Stimulated activated CD4-positive, alpha-beta T cell treated with anti-CD3 and anti-CD28 coated beads, Interleukin-15, amount 100 ng/mL, for 48 hours (primary cell): ENCODE measurements at regions not wholly inside any gene's neighbourhood (a gene's known extent, or its start where the extent isn't known, plus 50 kb on each side); places are given as distances from the start of the nearest gene placed in this dataset.
"Not testable (repeated sequence)": the region's sequence is repeated elsewhere in the genome, so short reads cannot be mapped to it uniquely, and the experiment has no call there.

Source experiments
- DNase-seq, 2 donors: peaks; one replicate each; pipeline ENCODE4 v3.0.0-alpha.2; 2020; ENCODE audit warnings: low read depth in 2 of 2

DNA sequence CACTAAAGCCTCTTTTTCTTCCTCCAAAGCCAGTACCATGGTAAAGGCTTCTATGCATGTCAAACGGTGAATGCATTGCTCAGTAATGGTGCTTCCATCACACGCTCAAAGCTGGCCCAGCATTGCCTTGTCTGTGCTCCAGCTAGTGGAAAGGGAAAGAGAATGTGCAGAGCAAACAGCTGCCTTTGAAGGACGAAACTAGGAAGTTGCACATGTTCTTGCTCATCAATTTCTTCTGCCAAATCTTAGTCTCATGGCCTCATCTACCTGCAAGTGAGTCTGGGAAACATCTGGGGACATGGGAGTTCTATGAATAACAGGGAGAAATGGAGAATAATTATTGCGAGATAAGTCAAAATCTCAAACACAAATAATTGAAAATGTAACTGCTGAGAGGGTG lies 216.5 kb upstream of the SSTR4 start:
- no peak for DNase-seq

DNA sequence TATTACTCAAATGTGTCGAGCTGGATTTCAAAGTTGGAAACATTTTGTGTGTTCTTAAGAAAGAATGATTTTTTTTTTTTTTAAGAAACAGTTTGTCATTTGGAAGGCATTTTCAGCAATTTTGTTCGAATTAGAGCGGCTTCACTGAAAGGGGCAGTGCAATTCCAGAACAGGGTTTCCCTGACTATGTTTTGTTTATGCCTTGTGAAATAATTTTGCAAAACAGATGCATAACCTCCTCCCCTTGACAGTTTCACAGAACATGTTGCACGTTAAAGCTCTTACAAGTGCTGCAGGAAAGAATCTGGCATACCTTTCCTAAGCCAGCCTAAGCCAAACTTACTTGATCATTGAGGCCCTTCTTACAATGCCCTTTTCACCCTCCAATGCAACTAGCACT lies 216.0 kb upstream of the SSTR4 start:
- no peak for DNase-seq

DNA sequence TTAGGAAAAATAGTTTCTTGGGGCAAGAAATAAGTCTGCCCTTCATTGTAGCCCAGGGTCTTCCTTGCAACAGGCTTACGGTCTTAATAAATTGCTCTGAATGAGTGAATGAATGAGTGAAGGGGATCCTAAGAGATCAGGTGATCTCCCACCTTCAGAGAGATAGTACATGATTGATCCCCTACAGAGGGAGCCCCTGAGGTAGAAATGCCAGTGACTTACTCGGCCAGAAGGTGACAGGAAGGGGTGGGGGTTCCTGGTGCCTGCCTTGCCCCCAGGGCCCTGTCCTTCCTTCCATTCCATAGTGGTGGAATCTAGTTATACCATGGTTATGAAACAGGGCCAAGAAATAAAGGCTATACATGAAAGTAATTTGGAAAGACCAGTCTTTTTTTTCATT lies 215.3 kb upstream of the SSTR4 start:
- DNase-seq, result no peak

DNA sequence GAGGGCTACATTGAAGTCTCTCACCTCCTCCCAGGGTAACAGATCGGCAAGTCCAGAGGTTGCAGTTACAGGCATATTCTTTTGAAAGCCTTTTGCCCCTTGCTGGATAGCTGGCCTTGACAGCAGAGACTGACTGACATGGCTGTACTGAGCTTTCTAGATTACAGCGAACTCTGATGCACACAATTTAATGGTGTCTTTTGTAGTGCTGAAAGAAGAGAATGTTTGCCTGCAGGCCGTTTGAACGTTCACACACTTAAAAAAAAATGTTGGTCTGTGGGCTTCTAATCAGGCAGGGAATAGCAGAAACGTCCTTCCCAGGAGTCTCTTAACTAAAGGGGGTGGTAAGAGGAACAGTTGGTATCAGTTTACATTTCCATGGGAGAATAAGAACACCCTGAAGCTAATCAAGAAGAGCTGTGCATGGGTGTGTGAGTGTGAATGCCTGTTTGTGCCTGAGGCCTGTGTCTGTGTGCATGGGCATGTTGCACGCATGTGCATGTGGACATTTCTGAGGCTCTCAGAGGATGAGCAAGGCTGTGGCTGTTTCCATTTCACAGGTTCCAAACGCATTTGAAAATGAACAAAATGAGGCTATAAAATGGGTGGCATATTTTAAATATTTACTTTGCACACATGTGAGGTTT lies 213.9 kb upstream of the SSTR4 start:
- no peak for DNase-seq

DNA sequence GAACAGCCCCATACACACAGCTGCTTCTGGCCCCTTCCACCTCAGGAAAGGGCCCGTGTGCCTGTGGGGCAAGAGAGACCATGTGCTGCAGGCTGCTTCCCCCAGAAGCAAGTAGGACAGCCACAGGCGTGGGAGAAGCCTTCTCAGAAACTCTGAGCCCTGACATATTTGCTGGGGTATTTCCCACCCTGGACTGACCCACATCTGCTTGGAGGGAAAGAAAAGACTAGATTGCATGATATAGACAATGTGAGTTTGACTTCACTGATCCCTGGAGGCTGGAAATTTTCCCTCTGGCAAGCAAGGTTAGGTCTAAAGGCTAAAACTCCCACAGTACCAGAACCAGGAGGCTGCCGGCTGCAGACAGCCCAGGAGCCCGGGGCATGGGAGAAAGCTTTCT lies 213.3 kb upstream of the SSTR4 start:
- no peak for DNase-seq

DNA sequence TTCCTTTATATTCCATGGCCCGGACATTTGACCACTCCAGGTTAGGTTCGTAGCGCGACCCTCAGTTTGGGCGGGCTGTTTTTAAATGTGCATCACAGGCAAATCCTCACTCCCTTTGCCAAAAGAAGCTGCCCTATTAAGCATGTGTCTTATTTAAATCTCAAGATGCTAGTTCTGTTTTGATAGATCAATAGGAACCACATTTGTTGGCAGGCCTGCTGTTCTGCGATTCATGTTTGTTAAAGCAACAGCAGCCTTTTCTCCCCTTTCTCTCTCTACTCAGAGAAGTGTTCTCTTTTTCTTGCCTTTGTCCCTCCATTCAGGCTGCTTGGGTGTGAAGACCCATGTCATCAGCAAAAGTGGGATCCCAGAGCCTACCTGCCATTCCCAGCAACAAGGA lies 212.0 kb upstream of the SSTR4 start:
- no peak for DNase-seq

DNA sequence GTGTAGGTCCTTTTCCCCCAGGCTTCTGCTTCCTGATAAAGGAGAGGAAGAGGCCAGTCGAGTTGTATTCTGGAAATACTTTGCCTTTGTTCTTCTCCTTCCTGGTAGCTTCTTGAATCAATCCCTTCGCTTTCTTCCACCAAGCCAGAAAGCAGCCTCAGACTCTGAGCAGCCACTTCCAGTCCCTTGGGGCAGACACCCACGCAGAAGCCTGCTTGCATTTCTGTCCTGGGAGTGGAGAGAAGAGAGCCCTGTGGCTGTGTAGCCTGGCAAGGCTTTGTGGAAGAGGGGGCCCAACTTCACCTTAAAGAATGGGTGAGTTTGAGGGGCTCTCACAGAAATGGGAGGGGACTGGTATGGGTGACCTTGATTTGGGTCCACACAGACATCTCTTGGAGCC lies 211.0 kb upstream of the SSTR4 start:
- DNase-seq, result no peak

DNA sequence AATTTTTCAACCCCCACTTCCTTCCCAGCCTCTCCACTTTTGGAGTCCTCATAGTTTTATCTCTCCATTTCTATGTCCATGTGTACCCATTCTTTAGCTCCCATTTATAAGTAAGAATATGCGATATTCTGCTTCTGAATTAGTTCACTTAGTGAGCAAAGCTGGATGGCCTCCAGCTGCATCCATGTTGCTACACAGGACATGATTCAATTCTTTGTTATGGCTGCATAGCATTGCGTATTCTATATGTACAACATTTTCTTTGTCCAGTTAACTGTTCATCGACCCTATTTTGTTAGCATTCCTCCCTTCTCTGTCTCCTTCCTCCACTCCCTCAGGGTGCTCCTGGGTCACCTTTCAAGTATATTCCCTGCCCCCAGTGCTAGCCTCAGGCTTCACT lies 210.0 kb upstream of the SSTR4 start:
- no peak for DNase-seq

DNA sequence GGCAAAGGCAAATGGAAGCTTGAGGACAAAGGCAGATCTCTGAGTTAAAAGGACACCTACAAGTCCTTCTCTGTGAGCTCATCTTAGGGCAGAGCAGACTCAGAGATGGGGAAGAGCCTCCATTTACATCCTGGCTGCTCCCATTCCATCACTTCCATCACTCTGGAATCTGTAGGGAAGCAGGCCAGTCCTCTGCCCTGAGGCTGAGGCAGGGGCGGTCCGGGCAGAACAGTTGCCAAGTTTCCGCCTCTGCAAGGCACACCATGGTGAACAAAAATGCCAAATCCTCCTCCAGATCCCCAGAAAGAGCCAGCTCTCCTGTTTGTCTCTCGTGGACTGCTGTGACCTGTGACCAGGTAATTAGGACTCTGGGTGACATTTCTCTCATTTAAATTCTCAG lies 209.6 kb upstream of the SSTR4 start:
- DNase-seq, result no peak

DNA sequence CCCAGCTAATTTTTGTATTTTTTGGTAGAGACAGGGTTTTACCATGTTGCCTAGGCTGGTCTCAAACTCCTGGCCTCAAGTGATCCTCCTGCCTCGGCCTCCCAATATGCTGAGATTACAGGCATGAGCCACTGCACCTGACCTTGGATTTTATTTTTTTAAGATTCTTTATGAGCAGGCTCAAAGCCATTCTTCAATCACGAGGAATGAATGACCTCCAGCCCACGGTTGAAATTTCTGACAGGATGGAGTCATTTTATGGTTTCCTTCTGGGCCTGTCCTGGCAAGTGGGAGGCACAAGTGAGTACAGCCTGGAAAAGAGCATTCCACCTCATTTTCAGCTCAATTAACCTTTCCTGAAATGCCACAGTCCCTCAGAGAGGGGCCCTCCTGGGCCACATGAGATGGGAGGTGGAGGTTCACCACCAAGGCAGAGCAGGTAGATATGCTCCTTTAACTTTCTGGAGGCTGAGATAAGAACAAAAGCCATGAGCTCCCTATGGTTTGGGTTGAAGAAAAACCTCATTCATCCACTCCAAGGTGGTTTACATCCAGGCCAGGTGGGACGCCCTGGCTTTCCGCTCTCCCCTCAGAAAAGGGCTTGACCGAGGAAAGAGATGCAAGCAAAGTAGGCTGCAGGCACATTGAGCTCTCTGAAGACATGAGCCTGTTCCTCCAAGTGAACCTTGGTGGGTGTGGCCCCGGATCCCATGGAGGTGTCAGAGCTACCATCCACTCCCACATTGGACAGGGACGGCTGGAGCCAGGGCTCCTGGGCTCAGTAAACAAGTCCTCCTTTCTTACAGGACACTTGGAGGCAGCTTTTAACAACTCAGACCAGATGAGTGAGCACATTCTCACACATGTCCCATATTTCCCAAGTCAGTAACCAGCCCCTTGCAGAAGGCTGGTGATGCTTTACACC lies 208.5 kb upstream of the SSTR4 start:
- no peak for DNase-seq

DNA sequence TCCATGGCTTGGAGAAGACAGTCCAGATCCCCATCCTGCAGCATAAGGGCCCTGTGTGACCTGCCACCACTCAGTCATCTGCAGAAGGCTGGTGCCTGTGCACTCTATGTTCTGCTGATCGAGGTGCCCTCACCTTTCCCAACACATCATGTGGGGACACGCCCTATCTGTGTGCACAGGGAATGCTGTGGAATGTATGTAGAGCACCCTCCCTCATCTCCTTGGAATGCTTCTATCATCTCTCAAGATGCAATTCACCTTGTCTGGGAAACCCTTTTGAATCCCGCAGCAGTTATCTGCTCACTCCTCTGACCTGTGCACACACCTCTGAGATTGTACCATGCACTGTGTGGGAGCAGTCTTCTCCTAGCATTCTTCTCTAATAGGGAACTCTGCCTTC lies 207.2 kb upstream of the SSTR4 start:
- DNase-seq, result no peak

DNA sequence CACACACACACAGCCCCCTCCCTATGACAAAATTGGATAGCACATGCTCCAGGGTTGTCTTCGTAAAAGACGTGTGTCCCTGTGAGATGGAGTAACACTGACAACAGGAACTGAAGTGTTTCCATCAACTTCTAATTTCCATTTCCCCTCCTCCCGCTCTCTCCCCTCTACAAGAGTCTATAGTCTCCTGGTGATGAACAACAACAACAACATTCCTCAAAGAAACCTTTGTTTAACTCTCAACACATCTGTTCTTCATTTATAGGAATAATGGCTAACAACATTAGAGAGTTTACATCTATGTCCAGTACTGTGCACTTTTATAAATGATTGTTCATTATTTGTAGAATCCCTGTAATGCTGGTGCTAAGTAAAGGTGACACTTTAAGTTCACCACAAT lies 205.8 kb upstream of the SSTR4 start:
- no peak for DNase-seq

DNA sequence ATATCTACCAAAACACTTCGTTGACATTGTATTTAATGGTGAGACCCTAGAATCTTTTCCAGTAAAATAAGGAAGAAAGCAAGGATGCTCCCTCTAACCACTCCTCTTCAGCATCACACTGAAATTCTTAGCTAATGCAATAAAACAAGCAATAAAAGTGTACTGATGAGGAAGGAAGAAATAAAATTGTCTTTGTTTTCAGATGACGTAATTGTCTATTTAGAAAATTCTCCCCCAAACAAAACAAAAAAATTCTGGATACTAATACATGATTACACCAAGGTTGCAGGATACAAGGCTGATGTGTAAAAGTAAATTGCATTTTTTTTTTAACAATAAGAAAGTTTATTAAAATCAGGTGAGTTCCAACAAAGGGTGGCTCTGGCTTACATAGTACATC lies 205.0 kb upstream of the SSTR4 start:
- no peak for DNase-seq

DNA sequence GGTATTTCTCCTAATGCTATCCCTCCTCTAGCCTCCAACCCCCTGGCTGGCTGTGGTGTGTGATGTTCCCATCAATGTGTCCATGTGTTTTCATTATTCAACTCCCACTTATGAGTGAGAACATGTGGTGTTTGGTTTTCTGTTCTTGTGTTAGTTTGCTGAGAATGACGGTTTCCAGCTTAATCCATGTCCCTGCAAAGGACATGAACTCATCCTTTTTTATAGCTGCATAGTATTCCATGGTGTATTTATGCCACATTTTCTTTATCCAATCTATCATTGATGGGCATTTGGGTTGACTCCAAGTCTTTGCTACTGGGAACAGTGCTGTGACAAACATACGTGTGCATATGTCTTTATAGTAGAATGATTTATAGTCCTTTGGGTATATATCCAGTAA lies 204.4 kb upstream of the SSTR4 start:
- not testable (repeated sequence) for DNase-seq

DNA sequence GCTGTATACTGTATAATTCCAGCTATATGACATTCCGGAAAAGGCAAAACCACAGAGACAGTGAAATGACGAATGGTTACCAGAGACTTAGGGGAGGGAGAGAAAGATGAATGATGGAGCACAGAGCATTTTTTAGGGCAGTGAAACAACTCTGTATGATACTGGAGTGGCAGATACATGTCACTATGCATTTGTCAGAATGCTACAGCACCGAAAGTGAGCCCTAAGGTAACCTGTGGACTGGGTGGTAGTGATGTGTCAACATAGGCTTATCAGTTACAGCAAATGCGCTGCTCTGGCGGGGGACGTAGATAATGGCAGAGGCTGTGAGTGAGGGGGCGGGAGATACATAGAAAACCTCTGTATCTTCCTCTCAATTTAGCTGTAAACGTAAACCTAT lies 201.3 kb upstream of the SSTR4 start:
- no peak for DNase-seq

DNA sequence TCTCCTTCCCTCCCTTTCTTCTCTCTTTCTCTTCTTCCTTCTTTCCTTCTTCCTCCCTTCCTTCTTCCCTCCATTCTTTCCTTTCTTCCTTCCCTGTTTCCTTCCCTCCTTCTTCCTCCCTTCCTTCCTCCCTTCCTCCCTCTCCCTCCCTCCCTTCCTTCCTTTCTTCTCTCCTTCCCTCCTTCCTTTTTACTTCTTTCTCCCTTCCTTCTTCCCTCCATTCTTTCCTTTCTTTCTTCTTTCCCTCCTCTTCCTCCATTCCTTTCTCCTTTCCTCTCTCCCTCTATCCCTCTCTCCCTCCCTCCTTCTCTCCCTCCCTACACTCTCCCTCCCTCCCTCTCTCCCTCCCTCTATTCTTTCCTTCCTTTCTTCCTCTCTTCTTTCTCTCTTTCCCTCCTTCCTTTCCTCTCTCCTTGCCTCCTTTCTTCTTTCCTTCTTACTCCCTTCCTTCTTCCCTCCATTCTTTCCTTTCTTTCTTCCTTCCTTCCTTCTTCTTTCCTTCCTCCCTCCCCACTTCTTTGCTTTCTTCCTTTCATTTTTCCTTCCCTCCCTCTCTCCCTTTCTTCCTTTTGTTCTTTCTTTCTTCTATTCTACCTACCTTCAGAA lies 200.4 kb upstream of the SSTR4 start:
- DNase-seq, result no peak

DNA sequence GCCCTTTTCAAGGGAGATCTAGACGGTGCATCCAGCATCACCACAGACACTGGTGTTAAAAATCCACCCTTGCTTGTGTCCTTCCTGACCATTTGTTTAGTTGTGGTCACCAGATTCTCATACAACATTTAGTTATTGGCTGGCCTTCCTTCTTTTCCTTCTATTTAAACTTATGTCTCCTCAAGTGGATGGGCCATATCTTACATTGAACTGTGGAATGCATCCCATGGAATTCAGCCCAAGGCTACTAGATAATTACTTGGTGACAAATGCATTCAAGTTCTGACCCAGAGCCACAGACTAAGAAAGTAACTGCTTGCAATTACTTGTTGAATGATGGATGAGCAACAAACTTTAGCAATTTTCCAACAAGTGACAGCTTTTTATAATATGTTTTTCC lies 198.9 kb upstream of the SSTR4 start:
- DNase-seq, result no peak

DNA sequence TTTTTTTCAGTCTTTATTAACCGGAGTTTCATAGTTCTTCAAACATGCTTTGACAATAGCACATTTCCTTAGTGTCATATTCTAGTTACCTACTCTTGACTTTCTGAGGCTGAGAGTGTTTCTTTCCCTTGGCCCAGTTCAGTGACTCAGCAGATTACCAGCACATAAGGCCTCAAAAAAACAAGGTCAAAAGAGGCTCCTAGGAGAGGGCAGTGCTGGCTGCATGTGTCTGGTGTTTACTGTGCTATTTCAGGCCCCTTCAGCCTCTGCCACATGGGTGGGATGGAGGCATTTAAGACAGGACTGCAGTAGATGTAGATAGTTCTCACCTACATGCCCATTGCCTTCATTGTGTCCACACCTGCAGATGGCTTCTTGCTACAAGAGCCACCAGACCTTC lies 198.2 kb upstream of the SSTR4 start:
- DNase-seq, result no peak

DNA sequence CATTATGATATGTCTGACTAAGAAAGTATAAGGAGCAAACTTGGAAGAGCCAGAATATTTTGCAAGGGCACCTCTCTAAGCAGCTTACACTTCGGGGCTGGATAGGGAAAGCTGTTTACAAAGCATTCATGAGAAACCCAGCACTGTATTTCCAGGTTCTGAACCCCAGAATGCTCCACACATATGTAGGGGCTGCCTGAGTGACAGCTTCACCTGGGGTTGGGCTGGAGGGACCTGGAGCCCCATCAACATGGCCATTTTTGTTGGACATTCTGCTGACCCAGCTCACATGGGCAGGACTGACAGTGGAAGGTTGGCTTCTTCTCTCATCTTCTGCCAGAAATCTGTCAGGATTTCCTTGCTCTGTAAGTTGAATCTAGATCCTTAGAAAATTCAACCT lies 197.1 kb upstream of the SSTR4 start:
- DNase-seq, result no peak

DNA sequence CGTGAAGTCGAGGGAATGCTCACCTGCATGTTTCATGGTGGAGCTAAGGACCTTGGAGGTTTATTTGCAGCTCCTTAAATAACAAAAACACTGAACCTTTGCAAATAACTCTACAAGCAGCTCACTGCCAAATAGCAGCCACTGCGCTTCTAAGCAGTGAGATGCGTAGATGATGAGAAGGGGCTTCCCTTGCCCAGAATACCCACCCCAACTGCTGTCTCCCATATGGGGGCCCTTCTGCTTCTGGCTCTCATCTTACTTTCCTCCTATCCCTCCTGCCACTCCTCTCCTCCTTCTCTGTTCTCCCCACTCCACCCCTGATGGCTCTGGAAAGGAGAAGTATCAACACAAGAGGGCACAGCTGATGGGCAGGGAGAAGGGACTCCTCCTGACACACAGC lies 193.3 kb upstream of the SSTR4 start:
- DNase-seq, result no peak

DNA sequence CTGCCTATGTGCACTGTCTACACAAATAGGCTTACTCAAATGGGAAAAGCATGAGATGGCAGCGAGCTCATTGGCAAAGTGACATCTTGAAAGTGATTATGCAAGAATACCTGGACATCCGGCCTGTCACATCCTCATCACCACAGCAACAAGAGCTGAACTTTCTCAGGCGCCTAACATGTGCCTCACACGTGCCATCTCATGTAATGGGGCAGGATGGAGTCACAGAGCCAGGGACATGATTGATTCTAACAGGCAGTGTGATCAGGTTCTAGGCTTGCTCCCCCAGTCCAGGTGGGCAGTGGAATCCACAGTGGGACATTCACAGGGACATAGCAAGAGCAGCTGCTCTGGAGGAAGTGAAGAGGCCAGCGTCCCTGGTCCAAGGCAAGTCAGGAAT lies 192.3 kb upstream of the SSTR4 start:
- DNase-seq, result no peak

DNA sequence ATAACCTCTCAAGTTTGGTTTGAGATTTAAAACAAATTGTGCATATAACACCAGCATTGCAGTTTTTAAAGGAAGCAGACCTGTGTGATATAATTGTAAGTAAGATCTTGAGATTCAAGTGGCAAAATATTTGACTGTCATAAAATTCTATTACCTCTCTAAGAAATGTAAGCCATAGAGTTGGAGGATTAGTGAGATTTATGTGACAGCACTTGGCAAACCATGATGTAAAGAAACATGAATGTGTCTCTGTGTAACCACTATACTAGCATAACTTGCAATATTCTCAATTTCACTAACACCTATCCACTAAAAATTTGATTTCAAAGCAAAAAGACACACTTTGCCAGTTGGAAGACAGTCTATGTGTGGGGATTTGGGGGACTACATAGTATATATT lies 190.2 kb upstream of the SSTR4 start:
- DNase-seq, result no peak

DNA sequence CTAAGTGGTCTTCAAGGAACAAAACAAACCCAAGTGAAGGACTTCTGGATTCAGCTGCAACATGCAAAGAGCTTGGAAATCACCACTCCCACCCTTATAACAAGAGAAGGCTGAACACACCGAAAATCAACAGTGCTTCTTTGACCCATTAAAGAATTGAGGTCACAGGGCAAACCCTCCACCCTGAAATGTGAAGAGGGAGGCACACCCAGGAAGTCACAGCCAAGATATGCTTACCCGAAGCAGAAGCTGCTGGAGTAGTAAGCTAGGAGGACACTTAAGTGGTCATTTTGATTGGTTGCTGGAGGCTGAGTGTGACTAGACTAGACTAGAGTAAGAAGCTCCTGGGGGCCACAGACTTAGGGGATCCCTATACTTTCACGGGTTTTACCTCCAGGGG lies 188.2 kb upstream of the SSTR4 start:
- DNase-seq, result no peak
